ENCODE measurements at regions not wholly inside any gene's neighbourhood (a gene's known extent, or its start where the extent isn't known, plus 50 kb on each side); places are given as distances from the start of the nearest gene placed in this dataset.

DNA sequence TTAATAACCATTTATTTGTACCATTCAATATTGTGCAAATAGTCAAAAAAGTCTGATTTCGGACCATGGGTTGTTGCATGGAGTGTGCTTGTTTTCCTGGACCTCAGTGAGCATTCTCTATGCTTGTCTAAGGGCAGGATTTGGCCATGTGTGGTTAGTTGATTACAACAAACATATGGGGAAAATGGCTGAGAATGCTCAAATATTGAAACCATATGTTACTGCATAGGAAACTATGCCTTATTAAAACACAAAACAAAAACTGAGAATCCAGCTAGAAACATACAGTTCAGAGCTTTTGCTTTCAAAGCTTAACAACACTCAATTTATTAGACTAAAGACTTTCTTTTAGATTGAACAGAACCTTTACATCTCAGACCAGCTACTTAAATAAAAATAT, 928.3 kb downstream of the NR2F1-AS1 start:
- H3K27me3 ChIP-seq, result no peaks in the 10 kb centered on the region
- H3K9me3 ChIP-seq, result no peaks in the 10 kb centered on the region
- H3K4me1 ChIP-seq, result no peaks in the 10 kb centered on the region
- H3K27ac ChIP-seq, result no peak overlapping the region
- no peak for DNase-seq
- H3K36me3 ChIP-seq, result no peaks in the 10 kb centered on the region
- no peak for TF ChIP-seq CTCF (IDR thresholded peaks at IDR 0.05)
- intact Hi-C loops (cut with DNase I; ENCODE audit: low total_unique reads), result no loop called here
- no peak overlapping the region for H3K4me3 ChIP-seq

- H3K4me3 ChIP-seq, result no peak overlapping the region
- intact Hi-C loops (cut with DNase I; ENCODE audit: low total_unique reads), result no loop called here
Observed at GRCh38 chr5:92644266-92644886, 936.6 kb downstream of the NR2F1-AS1 start.

GRCh38 chr5:92641031-92641962, 939.7 kb downstream of the NR2F1-AS1 start:
- Histone ChIP-seq H3K27me3 (no peaks in the 10 kb centered on the region), H3K36me3 (no peaks in the 10 kb centered on the region), H3K4me3 (peak overlapping the region in 1 of 2 donors; percentile 15), H3K4me1 (peaks cover 0 to 11% (median 0%) of the 10 kb centered on the region in 4 donors), H3K9me3 (no peaks in the 10 kb centered on the region), H3K27ac (no peak overlapping the region)
- TF ChIP-seq CTCF (IDR thresholded peaks at IDR 0.05), result no peak
- intact Hi-C loops (cut with DNase I; ENCODE audit: low total_unique reads), result no loop called here
- DNase-seq, result no peak

More at GRCh38 chr5:92644266-92644886, 936.6 kb downstream of the NR2F1-AS1 start:
- H3K27me3 ChIP-seq, result no peaks in the 10 kb centered on the region
- no peak overlapping the region for H3K27ac ChIP-seq
- no peak for DNase-seq
- TF ChIP-seq CTCF (IDR thresholded peaks at IDR 0.05), result no peak
- peaks cover 0 to 11% (median 0%) of the 10 kb centered on the region in 4 donors for H3K4me1 ChIP-seq
- H3K9me3 ChIP-seq, result no peaks in the 10 kb centered on the region
- no peaks in the 10 kb centered on the region for H3K36me3 ChIP-seq

DNA sequence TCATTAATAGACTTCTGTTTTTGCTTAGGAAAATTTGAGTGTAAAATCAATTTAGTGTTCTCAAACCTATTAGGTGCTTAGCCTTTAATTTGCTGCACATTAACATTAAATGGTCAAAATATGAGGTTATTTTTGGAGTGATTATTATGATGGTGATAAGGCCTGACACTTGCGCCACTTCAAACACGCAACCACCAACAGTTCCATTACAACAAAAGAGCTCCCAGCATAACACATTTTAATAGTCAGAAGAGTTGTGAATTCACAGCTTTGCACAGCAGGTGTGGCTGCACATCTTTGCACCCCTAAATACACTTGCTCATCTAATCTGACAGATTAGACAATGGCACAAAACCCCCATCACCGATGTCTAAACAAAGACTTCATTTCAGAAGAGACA, 940.7 kb downstream of the NR2F1-AS1 start:
- intact Hi-C loops (cut with DNase I; ENCODE audit: low total_unique reads), result no loop called here
- no peak overlapping the region for H3K4me3 ChIP-seq
- DNase-seq, result no peak
- H3K9me3 ChIP-seq, result no peaks in the 10 kb centered on the region
- no peak for TF ChIP-seq CTCF (IDR thresholded peaks at IDR 0.05)
- H3K27me3 ChIP-seq, result no peaks in the 10 kb centered on the region
- H3K36me3 ChIP-seq, result no peaks in the 10 kb centered on the region
- no peak overlapping the region for H3K27ac ChIP-seq
- H3K4me1 ChIP-seq, result peaks cover 0 to 11% (median 0%) of the 10 kb centered on the region in 4 donors

- TF ChIP-seq CTCF (IDR thresholded peaks at IDR 0.05), result no peak
- no peak overlapping the region for H3K4me3 ChIP-seq
Observed at GRCh38 chr5:92637960-92638359, 943.1 kb downstream of the NR2F1-AS1 start.

More at GRCh38 chr5:92637960-92638359, 943.1 kb downstream of the NR2F1-AS1 start:
- Histone ChIP-seq H3K36me3 (no peaks in the 10 kb centered on the region), H3K27me3 (no peaks in the 10 kb centered on the region), H3K27ac (no peak overlapping the region), H3K9me3 (no peaks in the 10 kb centered on the region), H3K4me1 (peaks cover 0 to 11% (median 0%) of the 10 kb centered on the region in 4 donors)
- intact Hi-C loops (cut with DNase I; ENCODE audit: low total_unique reads), result no loop called here
- no peak for DNase-seq

Measured in tibial artery (tissue), 4 donors.